ENCODE measurements at regions not wholly inside any gene's neighbourhood (a gene's known extent, or its start where the extent isn't known, plus 50 kb on each side); places are given as distances from the start of the nearest gene placed in this dataset.

DNA sequence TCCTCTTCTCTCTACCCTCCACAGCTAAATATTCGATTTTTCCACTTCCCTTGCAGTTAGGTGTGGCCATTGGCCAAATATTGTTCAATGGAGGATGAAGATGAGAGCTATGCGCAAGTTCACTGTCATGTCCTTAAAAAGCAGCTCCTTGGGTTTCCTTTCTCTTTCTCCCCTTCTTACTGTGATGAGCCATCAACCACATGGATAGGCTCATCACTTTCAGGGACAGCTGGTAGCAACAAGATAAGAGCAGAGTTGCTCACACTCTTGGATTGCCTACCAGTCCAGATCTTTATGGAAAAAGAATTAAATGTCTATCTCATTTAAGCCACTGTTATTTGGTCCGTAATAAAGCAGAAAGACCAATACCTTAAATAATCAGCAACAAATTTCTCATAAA, 377.0 kb downstream of the DDX10 start:
- H3K36me3 ChIP-seq (ENCODE audit: control insufficient read depth in 4 of 4, insufficient read depth in 4 of 4, low read length in 3 of 4): no peaks in the 10 kb centered on the region
- DNase-seq: no peak
- CTCF ChIA-PET: no interaction called here
- H3K9me3 ChIP-seq (ENCODE audit: control extremely low read depth in 1 of 5, control insufficient read depth in 4 of 5, insufficient read depth in 2 of 5, low read depth in 1 of 5, low read length in 4 of 5): no peaks in the 10 kb centered on the region
- no peaks in the 10 kb centered on the region for H3K4me1 ChIP-seq (ENCODE audit: control extremely low read depth in 1 of 4, control insufficient read depth in 4 of 4, insufficient read depth in 4 of 4, low read length in 3 of 4)
- H3K27me3 ChIP-seq (replicated peaks in 2 of 5; ENCODE audit: control insufficient read depth in 4 of 5, insufficient read depth in 5 of 5, low read length in 4 of 5): no peaks in the 10 kb centered on the region
- POLR2A ChIA-PET: no interaction called here
- WGBS (ENCODE audit: insufficient coverage): 100% methylated on average over 1 of the region's 3 CpGs
- no peak overlapping the region for H3K27ac ChIP-seq (ENCODE audit: insufficient read depth in 1 of 2, low read depth in 1 of 2, low read length in 2 of 2, poor library complexity in 1 of 2, severe bottlenecking in 2 of 2)
- H3K4me3 ChIP-seq (ENCODE audit: control insufficient read depth in 1 of 7, extremely low read depth in 1 of 7, insufficient read depth in 4 of 7, low read depth in 2 of 7, low read length in 6 of 7): no peak overlapping the region

DNA sequence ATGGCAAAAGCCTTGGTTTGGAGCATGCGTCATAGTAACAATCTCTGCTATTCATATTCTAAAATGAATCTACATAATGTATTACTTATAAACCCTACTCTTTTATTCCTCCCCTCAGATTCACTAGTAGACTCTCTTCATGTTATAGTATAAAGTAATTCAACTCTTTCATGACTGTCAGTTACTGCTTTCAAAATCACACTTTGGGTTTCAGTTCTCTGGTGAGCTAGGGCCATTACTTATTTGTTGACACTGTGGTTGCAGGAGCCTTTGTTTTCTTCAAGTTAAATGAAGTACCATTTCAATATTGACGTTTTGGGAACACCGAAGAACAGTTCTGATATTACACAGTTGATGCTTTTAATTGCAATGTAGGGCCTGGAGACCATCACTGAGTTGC, 378.4 kb downstream of the DDX10 start:
- no peaks in the 10 kb centered on the region for H3K4me1 ChIP-seq (ENCODE audit: control extremely low read depth in 1 of 4, control insufficient read depth in 4 of 4, insufficient read depth in 4 of 4, low read length in 3 of 4)
- no peak overlapping the region for H3K4me3 ChIP-seq (ENCODE audit: control insufficient read depth in 1 of 7, extremely low read depth in 1 of 7, insufficient read depth in 4 of 7, low read depth in 2 of 7, low read length in 6 of 7)
- CTCF ChIA-PET: no interaction called here
- DNase-seq: no peak
- no peak overlapping the region for H3K27ac ChIP-seq (ENCODE audit: insufficient read depth in 1 of 2, low read depth in 1 of 2, low read length in 2 of 2, poor library complexity in 1 of 2, severe bottlenecking in 2 of 2)
- POLR2A ChIA-PET: no interaction called here
- H3K9me3 ChIP-seq (ENCODE audit: control extremely low read depth in 1 of 5, control insufficient read depth in 4 of 5, insufficient read depth in 2 of 5, low read depth in 1 of 5, low read length in 4 of 5): no peaks in the 10 kb centered on the region
- 73% methylated on average over 2 of the region's 3 CpGs for WGBS (ENCODE audit: insufficient coverage)
- no peaks in the 10 kb centered on the region for H3K27me3 ChIP-seq (replicated peaks in 2 of 5; ENCODE audit: control insufficient read depth in 4 of 5, insufficient read depth in 5 of 5, low read length in 4 of 5)
- no peaks in the 10 kb centered on the region for H3K36me3 ChIP-seq (ENCODE audit: control insufficient read depth in 4 of 4, insufficient read depth in 4 of 4, low read length in 3 of 4)

DNA sequence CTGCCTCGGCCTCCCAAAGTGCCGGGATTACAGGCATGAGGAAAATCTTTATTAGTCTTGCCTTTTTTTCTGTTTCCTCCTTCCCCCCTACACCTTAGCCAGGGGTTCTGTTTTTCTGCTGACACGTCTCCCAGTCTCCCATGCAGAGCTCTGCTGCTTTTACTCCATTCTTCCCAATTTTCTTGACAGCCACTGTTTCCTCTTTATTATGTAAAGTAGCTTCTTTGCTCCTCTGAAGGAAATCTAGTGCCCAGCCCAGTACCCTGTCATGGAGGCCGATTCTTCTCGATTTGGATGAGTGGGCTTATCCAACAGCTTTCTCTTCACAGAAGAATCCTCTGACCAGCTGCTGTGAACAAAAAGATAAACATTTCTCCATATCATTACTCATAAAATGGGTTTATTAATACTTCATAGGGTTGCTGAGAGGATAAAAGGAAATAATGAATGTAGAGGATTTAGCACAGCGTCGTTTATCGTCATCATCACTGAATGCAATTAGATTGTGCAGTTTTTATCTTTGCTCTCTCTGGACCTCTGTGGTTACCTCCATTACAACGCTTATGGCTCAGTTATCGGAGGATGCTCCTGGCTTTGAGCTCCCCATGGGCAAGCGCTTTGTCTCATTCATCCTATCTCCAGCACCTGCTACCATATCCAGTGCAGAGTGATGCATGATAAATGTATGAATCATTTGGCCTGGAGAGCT, 375.6 kb upstream of the C11orf87 start:
- Histone ChIP-seq H3K27me3 (replicated peaks in 2 of 5; ENCODE audit: control insufficient read depth in 4 of 5, insufficient read depth in 5 of 5, low read length in 4 of 5) (no peaks in the 10 kb centered on the region), H3K4me1 (ENCODE audit: control extremely low read depth in 1 of 4, control insufficient read depth in 4 of 4, insufficient read depth in 4 of 4, low read length in 3 of 4) (no peaks in the 10 kb centered on the region), H3K36me3 (ENCODE audit: control insufficient read depth in 4 of 4, insufficient read depth in 4 of 4, low read length in 3 of 4) (no peaks in the 10 kb centered on the region), H3K27ac (ENCODE audit: insufficient read depth in 1 of 2, low read depth in 1 of 2, low read length in 2 of 2, poor library complexity in 1 of 2, severe bottlenecking in 2 of 2) (no peak overlapping the region), H3K4me3 (ENCODE audit: control insufficient read depth in 1 of 7, extremely low read depth in 1 of 7, insufficient read depth in 4 of 7, low read depth in 2 of 7, low read length in 6 of 7) (no peak overlapping the region), H3K9me3 (ENCODE audit: control extremely low read depth in 1 of 5, control insufficient read depth in 4 of 5, insufficient read depth in 2 of 5, low read depth in 1 of 5, low read length in 4 of 5) (no peaks in the 10 kb centered on the region)
- POLR2A ChIA-PET: no interaction called here
- CTCF ChIA-PET: no interaction called here
- no peak for DNase-seq
- 100% methylated on average over 3 of the region's 11 CpGs for WGBS (ENCODE audit: insufficient coverage)

DNA sequence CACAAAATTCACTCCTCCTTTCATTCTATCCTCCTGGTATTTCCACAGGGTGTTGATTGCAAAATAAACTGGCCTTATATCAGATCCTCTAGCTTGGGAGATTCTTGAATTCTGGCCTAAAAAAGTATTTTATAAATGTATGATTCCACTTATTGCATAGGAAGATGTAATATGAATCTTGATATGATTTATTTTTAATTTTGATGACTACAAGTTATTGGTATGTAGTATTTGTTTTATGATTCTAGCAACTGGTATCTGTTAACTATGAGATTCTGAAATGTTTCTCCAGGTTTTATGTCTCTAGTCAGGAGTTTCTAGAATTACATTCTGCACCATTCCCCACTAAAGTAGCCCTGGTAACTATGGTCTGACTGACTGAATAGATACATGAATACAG, 373.9 kb upstream of the C11orf87 start:
- H3K36me3 ChIP-seq (ENCODE audit: control insufficient read depth in 4 of 4, insufficient read depth in 4 of 4, low read length in 3 of 4): no peaks in the 10 kb centered on the region

DNA sequence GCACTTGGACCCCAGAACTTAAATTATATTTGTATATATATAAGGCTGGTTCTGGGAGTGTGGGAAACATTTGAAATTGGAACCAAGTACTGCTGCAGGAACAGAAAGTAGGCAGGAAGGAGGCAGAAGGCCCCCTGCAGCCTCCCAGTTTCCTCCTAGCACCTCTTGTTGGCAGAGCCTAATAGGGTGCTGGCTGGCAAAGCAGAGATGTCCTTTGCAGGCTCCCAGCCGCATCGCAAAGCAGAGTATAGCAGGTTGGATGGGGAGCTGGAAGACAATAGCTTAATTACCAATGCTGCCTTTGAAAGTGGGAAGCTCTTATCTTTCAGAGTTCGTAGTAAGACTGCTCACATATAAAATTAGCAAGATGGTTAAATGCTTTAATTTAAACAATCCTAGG, 370.8 kb upstream of the C11orf87 start:
- POLR2A ChIA-PET: no interaction called here
- no peak overlapping the region for H3K27ac ChIP-seq (ENCODE audit: insufficient read depth in 1 of 2, low read depth in 1 of 2, low read length in 2 of 2, poor library complexity in 1 of 2, severe bottlenecking in 2 of 2)
- H3K36me3 ChIP-seq (ENCODE audit: control insufficient read depth in 4 of 4, insufficient read depth in 4 of 4, low read length in 3 of 4): no peaks in the 10 kb centered on the region
- no peaks in the 10 kb centered on the region for H3K4me1 ChIP-seq (ENCODE audit: control extremely low read depth in 1 of 4, control insufficient read depth in 4 of 4, insufficient read depth in 4 of 4, low read length in 3 of 4)
- WGBS (ENCODE audit: insufficient coverage): 100% methylated on average over 2 of the region's 3 CpGs
- H3K27me3 ChIP-seq (replicated peaks in 2 of 5; ENCODE audit: control insufficient read depth in 4 of 5, insufficient read depth in 5 of 5, low read length in 4 of 5): no peaks in the 10 kb centered on the region
- no peak for DNase-seq
- CTCF ChIA-PET: no interaction called here
- H3K9me3 ChIP-seq (ENCODE audit: control extremely low read depth in 1 of 5, control insufficient read depth in 4 of 5, insufficient read depth in 2 of 5, low read depth in 1 of 5, low read length in 4 of 5): no peaks in the 10 kb centered on the region
- no peak overlapping the region for H3K4me3 ChIP-seq (ENCODE audit: control insufficient read depth in 1 of 7, extremely low read depth in 1 of 7, insufficient read depth in 4 of 7, low read depth in 2 of 7, low read length in 6 of 7)

More for the DNA sequence above, 373.9 kb upstream of the C11orf87 start:
- no peak overlapping the region for H3K4me3 ChIP-seq (ENCODE audit: control insufficient read depth in 1 of 7, extremely low read depth in 1 of 7, insufficient read depth in 4 of 7, low read depth in 2 of 7, low read length in 6 of 7)
- CTCF ChIA-PET: no interaction called here
- H3K4me1 ChIP-seq (ENCODE audit: control extremely low read depth in 1 of 4, control insufficient read depth in 4 of 4, insufficient read depth in 4 of 4, low read length in 3 of 4): no peaks in the 10 kb centered on the region
- POLR2A ChIA-PET: no interaction called here
- H3K9me3 ChIP-seq (ENCODE audit: control extremely low read depth in 1 of 5, control insufficient read depth in 4 of 5, insufficient read depth in 2 of 5, low read depth in 1 of 5, low read length in 4 of 5): no peaks in the 10 kb centered on the region
- no peaks in the 10 kb centered on the region for H3K27me3 ChIP-seq (replicated peaks in 2 of 5; ENCODE audit: control insufficient read depth in 4 of 5, insufficient read depth in 5 of 5, low read length in 4 of 5)
- DNase-seq: no peak
- no peak overlapping the region for H3K27ac ChIP-seq (ENCODE audit: insufficient read depth in 1 of 2, low read depth in 1 of 2, low read length in 2 of 2, poor library complexity in 1 of 2, severe bottlenecking in 2 of 2)

DNA sequence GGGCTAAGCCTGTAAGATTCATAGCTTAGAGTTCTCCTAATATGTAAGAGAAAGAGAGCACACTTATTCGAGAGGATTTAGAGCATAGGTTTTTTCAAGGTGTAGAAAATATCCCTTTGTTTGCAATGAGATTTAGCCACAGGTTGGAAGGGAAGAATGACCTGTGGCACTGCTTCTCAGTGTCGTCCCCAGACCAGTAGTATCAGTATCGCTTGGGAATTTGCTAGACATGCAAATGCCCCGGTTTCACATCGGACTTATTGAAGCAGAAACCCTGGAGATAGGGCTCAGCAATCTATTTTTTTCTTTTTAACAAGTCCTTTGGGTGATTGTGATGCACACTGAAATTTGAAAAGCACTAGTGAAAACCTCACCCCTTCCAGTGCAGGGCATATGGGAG, 362.6 kb upstream of the C11orf87 start:
- POLR2A ChIA-PET: no interaction called here
- Histone ChIP-seq H3K9me3 (ENCODE audit: control extremely low read depth in 1 of 5, control insufficient read depth in 4 of 5, insufficient read depth in 2 of 5, low read depth in 1 of 5, low read length in 4 of 5) (no peaks in the 10 kb centered on the region), H3K27me3 (replicated peaks in 2 of 5; ENCODE audit: control insufficient read depth in 4 of 5, insufficient read depth in 5 of 5, low read length in 4 of 5) (no peaks in the 10 kb centered on the region), H3K27ac (ENCODE audit: insufficient read depth in 1 of 2, low read depth in 1 of 2, low read length in 2 of 2, poor library complexity in 1 of 2, severe bottlenecking in 2 of 2) (no peak overlapping the region), H3K36me3 (ENCODE audit: control insufficient read depth in 4 of 4, insufficient read depth in 4 of 4, low read length in 3 of 4) (no peaks in the 10 kb centered on the region), H3K4me3 (ENCODE audit: control insufficient read depth in 1 of 7, extremely low read depth in 1 of 7, insufficient read depth in 4 of 7, low read depth in 2 of 7, low read length in 6 of 7) (no peak overlapping the region), H3K4me1 (ENCODE audit: control extremely low read depth in 1 of 4, control insufficient read depth in 4 of 4, insufficient read depth in 4 of 4, low read length in 3 of 4) (no peaks in the 10 kb centered on the region)
- CTCF ChIA-PET: no interaction called here
- WGBS (ENCODE audit: insufficient coverage): 88% methylated on average over 4 of the region's 5 CpGs
- DNase-seq: no peak

DNA sequence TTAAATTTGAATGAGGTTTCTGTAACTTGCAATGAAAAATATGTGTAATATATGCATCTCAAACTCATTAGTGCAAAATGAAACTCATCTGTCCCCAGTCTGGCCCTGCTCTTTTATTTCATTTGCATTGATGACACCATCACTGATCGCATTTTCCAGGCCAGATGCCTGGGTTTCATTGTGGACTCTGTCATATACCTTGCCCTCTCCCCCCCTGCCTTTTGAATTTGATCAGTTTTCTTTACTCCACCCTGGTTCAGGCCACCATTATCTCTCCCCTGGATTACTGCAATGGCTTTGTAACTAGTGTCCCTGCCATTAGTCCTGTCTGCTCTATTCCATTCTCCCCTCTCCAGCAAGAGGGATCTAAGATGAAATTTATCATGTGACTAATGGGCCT, 360.6 kb upstream of the C11orf87 start:
- Histone ChIP-seq H3K27me3 (replicated peaks in 2 of 5; ENCODE audit: control insufficient read depth in 4 of 5, insufficient read depth in 5 of 5, low read length in 4 of 5) (no peaks in the 10 kb centered on the region), H3K36me3 (ENCODE audit: control insufficient read depth in 4 of 4, insufficient read depth in 4 of 4, low read length in 3 of 4) (no peaks in the 10 kb centered on the region), H3K9me3 (ENCODE audit: control extremely low read depth in 1 of 5, control insufficient read depth in 4 of 5, insufficient read depth in 2 of 5, low read depth in 1 of 5, low read length in 4 of 5) (no peaks in the 10 kb centered on the region), H3K27ac (ENCODE audit: insufficient read depth in 1 of 2, low read depth in 1 of 2, low read length in 2 of 2, poor library complexity in 1 of 2, severe bottlenecking in 2 of 2) (no peak overlapping the region), H3K4me1 (ENCODE audit: control extremely low read depth in 1 of 4, control insufficient read depth in 4 of 4, insufficient read depth in 4 of 4, low read length in 3 of 4) (peaks cover 0 to 2% (median 0%) of the 10 kb centered on the region in 4 experiments), H3K4me3 (ENCODE audit: control insufficient read depth in 1 of 7, extremely low read depth in 1 of 7, insufficient read depth in 4 of 7, low read depth in 2 of 7, low read length in 6 of 7) (no peak overlapping the region)
- ChIA-PET CTCF (no interaction called here), POLR2A (no interaction called here)
- WGBS (ENCODE audit: insufficient coverage): 100% methylated on average over 1 of the region's 1 CpG
- no peak for DNase-seq
